Stimulated activated CD8-positive, alpha-beta memory T cell treated with anti-CD3 and anti-CD28 coated beads, Interleukin-7, amount 100 ng/mL, for 4 hours (primary cell): ENCODE measurements at regions not wholly inside any gene's neighbourhood (a gene's known extent, or its start where the extent isn't known, plus 50 kb on each side); places are given as distances from the start of the nearest gene placed in this dataset.

Source experiments
- DNase-seq, 2 donors: peaks; one replicate each; pipeline ENCODE4 v3.0.0-alpha.2; 2020; ENCODE audit warnings: low read depth in 2 of 2

DNA sequence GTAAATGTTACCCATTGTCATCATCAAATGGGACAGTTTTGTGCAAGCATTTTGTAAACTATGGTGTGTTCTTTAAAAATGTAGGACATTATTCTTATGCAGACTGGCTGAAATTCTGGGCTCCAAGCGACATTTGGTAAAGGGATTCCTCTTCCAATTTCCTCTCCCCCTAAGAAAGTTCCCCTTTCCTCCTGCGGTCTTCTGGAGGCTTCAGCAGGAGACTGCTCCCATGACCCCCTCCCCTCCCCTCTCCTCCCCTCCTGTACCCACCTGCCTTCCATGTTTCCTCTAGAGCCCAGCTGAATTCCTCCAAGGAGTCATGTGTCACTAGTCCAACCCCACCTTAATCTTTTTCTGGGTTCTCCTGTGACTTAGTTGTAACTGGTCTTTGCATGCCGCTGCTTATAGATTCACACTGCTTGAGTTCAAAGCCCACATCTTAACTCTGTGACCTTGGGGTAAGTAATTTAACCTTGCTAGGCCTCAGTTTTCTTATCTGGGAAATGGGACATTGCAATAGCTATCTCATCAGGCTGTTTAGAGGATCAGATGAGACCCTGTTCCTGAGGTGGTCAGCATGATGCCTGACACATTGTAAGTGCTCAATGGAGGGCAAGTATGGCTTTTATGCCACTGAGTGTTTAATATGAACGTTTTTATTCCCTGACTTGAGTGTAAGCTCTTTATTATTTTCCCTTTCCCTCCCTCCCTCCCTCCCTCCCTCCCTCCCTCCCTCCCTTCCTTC, 69.9 kb upstream of the WDR26 start:
- DNase-seq: no peak

DNA sequence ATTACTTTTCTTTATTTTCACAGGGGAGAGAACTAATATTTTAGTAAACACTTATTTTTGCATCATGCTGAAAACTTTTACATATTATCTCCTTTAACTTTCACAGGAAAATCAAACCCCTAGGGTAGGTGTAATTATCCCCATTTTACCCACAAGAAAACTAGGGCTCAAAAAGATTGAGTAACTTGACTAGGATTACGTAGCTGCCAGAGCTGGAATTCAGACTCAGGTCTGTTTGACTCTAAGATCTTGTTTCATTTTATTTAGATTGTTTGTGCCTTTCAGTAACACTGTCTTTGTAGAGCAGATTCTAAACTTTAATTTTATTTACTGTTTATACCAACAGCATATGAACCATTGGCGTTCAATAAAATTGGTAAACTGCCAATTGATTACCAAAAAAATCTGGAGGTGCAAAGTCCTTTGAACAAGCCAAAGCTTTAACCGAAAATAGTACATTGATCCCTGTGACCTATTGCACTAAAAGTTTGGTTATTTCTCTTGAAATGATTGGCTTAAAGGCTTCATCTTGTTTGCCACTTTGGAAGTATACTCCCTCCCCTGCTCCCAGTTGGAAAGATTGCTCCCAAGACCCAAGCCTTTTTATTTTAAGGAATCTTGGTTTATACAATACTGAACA, 71.0 kb upstream of the WDR26 start:
- no peak for DNase-seq

DNA sequence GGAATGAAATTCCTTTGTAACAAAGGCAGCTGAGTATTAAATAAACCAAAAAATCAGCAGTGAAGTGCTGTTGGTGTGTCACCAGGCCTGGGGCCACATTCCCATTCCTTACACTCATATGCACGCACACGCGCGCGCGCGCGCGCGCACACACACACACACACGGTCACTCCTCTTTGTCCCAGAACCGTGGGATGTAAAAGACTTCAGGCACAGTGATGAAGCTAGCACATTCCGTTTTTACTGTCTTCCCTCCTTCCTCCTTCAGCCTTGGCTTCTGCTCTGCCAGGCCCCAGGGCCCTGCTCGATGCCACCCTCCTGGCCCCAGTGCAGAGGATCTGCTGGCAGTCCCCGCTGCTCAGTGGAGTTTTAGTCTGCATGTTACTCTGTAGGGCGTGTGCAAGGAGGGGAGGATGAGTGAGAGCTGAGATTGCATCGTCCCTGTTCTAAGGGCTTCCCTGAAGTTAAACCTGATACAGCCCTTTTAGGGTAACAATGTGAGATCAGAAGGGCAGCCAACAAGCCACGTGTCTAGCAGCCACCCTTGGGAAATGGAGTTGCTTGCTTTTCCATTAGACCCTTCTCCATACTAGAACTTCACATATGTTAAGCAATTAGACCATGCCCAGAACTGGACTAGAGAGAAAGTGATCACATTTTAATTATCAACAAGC, 71.7 kb upstream of the WDR26 start:
- no peak for DNase-seq

DNA sequence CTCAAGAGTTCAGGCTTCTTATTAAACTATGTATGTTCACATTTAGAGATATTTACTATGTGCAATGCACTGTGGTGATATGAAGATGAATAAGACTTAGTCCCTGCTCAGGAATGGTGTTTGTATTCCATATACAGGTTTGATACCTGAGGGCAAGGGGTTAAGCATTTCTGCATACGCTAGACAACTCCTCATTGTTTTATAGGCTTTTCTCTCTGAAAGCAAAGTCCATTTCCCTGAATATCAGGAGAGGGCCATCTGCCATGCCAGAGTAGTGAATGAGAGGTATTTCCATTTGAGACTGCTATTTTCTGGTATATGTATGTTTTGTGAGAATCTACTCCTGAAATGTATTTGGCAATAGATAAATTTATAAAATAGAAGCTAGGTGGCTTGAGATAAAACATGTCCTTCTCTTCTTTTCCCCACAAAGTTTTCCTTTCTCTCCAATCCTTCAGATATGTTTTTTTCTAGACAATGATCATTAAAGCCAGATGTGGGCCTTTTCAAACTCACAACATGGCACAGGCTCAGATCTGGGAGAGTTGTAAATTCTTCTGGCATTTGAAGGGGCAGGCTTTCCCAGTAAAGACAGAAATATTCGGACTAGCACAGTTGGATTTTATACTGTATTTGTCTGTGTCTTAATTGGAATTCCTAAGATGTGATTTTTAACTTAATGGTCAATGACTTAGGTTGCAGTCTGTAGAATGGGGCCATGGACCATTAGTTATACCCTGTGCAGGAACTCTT, 73.3 kb upstream of the WDR26 start:
- DNase-seq: no peak

DNA sequence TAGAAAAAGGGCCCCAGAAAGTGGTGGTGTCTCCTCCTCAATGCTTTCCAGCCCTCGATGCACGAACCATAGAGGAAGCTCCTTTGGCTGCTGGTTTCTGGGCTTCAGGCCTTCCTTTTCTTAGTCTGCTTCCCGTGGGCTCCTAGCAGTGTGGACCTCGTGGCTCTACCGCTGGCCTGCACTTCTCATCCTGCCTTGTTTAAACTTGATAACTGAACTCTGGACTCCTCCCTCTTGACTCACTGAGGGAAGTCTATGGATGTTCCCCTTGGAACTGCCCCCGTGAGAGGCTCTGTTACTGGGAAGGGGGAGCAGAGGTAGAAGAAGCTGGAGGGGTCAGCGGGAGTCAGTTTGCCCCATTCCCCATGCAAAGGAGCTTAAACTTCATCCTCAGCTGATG, 75.3 kb upstream of the WDR26 start:
- no peak for DNase-seq

DNA sequence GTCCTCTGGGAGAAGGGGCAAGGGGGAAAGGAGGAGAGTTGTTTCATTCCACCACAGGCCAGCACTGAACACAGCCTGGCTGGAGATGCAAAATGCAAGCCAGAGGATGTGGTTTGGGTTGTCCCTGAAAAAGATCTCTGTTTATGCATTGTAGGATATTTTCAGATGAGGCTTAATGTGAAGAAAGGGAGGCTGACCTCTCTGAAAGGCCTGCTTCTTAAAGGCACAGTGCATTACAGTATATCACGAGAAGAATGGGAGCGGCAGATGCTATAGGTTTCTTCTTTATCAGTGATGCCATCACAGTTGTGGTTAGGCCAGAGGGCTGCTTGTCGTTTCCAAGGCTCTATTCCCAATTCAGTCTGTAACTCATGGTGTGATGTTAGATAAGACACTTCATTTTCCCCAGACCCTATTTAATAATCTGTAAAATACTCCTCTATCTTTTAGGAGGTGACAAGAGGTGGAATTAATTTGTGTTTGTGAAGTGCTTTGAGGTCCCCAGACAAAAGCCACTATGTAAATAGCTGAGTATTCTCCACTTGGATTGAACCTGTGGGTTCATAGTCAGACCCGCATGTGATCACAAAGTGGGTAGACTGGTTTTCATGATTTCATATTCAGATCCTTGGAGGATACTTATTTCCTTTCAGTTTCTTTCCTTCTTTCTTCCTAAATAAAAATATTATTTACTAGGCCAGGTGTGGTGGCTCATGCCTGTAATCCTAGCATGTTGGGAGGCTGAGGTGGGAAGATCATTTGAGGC, 76.5 kb upstream of the WDR26 start:
- no peak for DNase-seq

DNA sequence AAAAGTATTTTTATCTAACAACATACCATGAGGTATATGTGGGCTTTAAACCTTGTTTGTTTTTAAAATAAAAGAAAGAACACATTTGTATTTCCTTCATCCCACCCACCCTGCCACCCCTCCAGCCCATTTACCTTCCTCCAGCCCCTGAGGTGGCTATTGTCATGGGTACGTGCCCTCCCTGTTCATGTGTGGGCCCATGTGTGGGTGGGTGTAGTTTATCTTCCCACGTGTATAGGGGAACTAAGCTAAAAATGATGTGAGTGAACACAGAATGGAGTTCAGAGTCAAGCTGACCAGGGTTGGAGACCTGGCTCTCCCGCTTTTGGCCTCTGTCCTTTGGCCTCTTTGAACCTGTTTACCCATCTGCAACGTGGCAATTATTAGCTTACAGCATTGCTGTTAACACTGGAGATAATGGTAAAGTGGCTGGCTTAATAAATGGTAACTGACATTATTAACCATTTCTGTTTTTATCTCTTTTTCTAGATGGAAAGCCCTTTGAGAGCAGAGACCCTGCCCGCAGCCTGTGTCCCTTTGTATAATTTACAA, 78.1 kb upstream of the WDR26 start:
- DNase-seq: no peak

DNA sequence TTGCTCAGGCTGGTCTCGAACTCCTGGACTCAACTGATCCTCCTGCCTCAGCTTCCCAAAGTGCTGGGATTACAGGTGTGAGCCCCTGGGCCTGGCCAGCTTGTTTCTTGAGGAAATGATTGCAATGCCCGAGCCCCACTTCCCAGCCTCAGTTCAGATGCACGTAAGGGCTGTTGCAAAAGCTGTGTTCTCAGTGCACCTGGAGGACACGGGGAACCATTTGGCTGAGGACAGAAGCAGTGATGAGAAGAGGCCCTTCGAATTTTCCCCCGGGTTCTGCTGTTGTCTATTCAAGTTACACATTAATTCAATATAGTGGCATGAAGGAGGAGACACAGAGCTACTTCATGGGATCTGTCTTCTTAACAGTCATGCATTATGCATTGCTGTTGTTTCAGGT, 78.8 kb upstream of the WDR26 start:
- DNase-seq: no peak

DNA sequence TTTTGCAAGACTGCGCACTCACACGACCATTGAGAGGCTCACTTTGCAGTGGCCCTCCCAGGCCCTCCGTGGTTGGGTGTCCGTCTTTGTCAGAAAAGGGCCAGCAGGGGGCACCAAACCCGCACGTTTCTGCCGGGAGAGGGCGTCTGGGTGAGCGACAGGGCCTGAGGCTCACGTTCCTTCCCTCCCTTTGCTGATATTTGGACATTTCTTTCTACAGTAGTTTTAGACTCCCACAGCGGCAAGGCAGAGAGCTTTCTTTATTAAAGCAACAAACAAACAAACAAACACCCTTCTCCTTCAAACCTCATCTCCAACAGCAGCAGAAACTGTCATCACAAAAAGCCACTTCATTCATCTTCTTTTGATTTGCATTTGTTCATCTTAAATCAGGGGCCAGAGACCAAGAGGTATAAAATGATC, 79.2 kb upstream of the WDR26 start:
- DNase-seq: peak; percentile 66 to 68

DNA sequence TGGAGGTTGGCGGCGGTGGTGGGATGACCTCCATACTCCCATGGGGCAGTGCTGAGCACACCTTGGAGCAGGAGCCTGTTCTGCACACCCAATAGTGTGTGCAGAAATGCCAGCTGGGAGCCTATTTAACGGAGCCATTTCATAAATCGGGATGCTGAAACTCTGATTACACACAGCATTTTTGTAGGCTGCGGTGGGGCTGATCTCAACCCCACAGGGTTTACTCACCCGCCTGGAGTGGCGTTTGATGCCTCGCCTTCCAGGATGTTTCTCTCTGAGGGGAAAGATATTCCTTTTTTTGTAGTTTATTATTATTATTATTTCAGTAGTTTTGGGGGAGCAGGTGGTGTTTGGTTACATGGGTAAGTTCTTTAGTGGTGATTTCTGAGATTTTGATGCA, 82.6 kb upstream of the WDR26 start:
- no peak for DNase-seq

DNA sequence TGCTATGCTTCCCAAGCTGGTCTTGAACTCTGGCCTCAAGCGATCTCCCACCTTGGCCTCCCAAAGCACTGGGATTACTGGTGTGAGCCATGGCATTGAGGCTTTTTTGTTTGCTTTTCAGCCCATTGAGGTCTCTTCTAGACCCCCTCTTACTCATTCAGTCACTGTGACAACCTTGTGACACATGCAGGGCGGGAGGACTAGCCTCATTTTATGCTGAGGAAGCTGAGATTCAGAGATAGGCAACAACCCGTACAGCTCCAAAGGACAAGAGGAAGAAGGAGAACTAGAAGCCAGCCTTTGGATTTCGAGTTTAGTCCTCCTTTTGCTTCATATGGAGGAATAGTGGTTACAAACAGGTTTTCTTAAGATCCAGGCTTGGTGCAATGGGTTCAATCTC, 83.9 kb upstream of the WDR26 start:
- no peak for DNase-seq

DNA sequence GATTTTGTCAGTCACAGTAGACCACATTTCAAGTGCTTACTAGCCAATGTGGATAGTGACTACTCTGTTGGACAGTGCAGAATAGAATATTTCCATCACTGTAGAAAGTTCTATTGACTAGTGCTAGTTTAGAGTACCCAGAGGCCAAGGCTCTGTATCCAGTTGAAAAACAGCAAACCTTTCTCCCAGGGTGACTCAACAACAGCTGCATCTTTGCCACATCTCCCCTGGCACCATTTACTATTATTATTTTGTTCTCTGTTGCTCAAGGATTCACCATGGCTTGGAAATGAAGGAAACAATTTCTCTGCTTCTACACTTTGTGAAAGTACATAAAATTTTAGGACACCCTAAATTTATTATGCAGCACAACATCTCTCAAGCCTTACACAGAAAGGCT, 85.3 kb upstream of the WDR26 start:
- DNase-seq: no peak

DNA sequence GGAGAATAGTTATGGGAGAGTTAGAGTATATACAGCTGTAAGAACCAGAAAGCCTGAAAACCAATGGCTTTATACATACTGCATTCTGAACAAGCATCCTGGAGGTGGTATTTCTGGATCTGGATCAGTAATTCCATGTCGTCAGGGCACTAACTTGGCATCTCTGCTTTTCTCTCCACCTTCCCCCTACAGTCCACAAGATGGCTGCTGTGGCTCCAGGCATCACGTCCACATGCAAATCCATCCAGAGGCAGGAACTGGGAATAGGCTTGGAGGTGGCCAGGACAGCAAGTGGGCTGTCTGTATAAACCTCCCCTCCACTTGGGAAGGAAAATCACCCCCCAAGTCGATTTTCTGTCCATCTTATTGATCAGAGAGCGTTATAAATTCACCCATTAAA, 86.2 kb upstream of the WDR26 start:
- DNase-seq: no peak

DNA sequence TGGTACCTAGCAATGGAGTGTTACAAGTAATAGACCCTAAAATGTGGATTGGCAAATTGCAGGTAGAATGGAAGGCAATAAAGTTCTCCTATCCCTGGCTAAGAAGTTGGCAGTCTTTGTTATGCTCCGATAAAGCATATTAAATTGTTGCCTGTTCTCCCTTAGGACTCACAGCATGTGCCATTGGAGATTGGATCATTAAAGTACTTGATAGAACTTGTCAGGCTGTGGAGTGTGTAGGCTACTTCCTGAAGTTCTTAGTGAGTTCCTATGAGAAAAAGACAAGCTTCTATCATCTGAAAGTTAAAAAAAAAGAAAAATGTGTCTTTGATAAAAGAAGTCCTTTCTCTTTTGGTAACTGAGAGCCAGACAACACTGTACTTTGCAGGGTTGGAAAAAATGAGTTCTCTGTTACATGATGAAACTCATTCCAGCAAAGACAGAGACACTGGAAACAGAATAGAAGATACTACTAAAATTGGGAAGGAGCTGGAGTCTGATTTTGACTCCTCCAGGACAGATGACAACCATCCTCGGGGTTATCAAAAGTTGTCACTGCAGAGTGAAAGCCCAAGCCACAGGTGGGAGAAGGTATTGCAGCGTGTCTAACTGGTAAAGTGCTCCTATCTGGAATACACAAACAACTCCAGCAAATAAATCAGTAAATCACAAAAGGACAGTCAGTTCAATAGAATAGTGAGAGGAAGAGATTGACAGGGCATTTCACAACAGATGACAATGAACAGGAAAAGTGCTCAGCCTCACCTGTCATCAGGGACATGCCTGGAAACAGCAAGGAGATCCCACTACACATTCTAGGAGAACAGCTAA, 87.5 kb upstream of the WDR26 start:
- no peak for DNase-seq

DNA sequence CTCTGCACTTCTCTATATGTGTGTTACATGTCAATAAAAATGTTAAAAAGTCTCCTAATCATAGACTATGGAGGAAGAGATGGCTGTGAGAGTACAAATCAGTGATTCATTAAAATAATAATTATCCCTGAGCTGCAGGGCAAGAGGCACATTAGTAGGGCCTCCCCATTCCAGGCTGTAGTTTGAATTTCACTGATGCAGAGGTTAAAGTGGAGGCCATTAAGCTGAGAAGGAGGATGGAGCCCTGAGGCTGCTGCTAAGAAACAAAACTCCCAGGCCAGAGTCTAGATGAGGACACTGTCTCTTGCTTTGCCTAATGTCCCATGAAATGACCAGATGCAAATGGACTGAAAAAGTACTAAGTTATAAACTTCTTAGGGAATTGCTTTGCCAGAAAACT, 89.1 kb upstream of the WDR26 start:
- no peak for DNase-seq

DNA sequence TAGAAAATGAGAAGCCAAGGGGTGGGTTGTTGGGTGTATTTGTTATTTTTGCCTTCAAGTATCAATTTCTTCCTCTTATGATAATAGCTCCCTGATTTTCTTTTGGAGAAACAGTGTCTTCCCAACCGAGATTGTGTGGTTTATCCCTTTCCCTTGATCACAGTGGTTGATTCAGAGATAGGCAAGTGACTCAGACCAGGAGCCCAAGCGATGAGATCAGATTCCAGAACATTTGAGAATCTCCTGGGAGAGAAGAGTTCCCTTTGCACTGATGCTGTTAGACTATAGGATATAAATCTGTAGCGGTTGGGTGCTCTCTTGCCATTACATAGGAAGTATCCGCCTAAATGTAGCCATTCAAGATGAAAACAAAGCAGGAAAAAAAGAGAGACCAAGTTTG, 90.1 kb upstream of the WDR26 start:
- no peak for DNase-seq

DNA sequence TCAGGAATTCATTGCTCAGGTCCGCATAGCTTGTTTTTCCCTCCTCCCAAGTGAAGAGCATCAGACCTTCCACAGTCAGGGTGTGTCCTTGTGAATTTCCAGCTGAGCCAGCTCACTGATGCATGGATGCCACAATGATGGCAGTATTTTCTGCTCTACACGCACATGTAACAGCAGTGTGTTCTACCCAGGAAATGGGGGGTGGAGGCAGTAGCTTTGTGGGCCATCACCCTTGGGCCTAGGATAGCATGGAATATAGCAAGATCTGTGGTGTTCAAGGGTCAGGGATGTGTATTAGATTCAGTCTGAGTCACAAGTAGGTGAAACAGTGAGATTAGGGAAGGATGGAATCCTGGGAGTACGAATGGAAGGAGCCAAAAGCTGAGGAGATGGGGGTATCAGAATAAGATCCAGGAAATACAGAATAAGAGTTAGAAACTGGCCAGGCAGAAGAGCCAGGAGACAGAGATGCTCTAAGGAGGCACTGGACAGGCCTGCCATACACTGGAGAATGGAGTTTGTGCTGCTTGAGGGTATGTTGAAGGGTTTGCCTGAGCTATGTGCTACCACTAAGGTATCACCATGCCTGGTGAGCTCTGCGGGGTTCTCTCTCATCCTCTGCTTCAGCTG, 90.6 kb upstream of the CNIH3 start:
- no peak for DNase-seq

DNA sequence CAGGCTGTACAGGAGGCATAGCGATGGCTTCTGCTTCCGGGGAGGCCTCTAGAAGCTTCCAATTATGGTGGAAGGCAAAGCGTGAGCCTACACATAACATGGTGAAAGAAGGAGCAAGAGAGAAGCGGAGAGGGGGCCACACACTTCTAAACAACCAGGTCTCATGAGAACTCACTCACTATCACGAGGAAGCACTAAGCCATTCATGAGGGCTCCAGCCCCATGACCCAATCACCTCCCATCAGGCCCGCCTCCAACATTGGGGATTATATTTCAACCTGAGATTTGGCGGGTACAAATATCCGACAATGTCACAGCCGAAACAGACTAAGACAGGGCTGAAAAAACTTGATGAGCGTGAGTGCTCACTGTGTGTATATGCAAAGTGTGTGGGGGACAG, 89.3 kb upstream of the CNIH3 start:
- no peak for DNase-seq

DNA sequence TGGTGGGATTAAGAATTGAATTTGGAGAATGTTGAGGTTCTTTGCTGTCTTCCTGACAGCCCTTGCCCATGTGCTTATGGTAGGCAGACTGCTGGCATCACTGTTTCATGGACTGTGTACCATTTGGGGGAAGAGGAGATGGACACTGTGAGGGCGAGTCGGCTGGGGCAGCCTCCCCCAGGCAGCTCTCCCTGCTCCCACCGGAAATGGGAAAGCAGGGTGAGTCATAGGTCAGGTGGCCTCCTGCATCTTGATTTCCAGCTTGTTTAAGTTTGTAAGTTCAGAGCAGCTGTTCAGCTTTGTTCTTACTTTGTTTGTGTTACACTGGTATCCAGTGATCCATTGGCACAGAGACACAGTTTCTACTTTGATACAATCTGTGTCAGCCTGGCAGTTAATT, 87.2 kb upstream of the CNIH3 start:
- DNase-seq: no peak

DNA sequence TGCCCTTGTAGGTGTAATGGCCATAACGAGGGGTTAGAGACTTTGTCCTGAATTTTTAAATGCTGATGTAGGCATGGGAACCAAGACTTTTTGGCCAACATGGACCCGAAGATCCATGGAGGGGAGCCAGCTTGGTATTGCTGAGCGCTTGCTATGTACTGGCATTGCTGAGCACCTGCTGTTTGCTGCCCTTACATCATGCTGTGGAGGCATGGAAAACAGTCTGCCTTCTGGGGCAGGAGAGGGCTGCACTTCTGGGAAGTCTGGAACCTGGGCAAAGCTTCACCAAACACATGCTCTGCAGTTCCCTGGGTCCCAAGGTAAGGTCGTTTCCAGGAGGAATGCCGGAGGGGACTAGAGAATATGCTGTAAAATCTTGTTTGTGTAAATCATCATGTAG, 86.3 kb upstream of the CNIH3 start:
- no peak for DNase-seq
